Tibial artery (tissue), 4 donors: ENCODE measurements at regions not wholly inside any gene's neighbourhood (a gene's known extent, or its start where the extent isn't known, plus 50 kb on each side); places are given as distances from the start of the nearest gene placed in this dataset.

Source experiments
- DNase-seq, 2 donors: peaks; one replicate each; pipeline ENCODE4 v3.0.0-alpha.2; 2019
- H3K27ac ChIP-seq, 2 donors: fragments of 200-600 bp; sonication (generic) in 1 of 2; 1 replicate in 1 of 2; 2 replicates in 1 of 2; pipeline ENCODE4 v1.5.1; 2018 to 2019; ENCODE audit warnings: mild to moderate bottlenecking in 1 of 2
- H3K27me3 ChIP-seq, 2 donors: fragments of 200-600 bp; sonication (generic) in 1 of 2; one replicate each; pipeline versions ENCODE4 v1.5.1 to v1.6.0; 2016 to 2019
- H3K36me3 ChIP-seq, 3 donors: fragments of 200-600 bp; sonication (generic) in 2 of 3; one replicate each; pipeline ENCODE4 v1.5.1; 2016 to 2019; ENCODE audit warnings: mild to moderate bottlenecking in 2 of 3
- H3K4me1 ChIP-seq, 4 donors: fragments of 200-600 bp; sonication (generic) in 2 of 4; 1 replicate in 3 of 4; 2 replicates in 1 of 4; pipeline ENCODE4 v1.5.1; 2016 to 2019
- H3K4me3 ChIP-seq, 2 donors: fragments of 200-600 bp; sonication (generic) in 1 of 2; 1 replicate in 1 of 2; 2 replicates in 1 of 2; pipeline ENCODE4 v1.5.1; 2018 to 2019; ENCODE audit warnings: mild to moderate bottlenecking in 2 of 2
- H3K9me3 ChIP-seq, 3 donors: fragments of 200-600 bp; sonication (generic) in 1 of 3; one replicate each; pipeline ENCODE4 v1.5.1; 2016 to 2019
- intact Hi-C: fragments of 100-400 bp; cut with DNase I; formaldehyde crosslinking; loops from one replicate; pipeline ENCODE4 v1.15.0; 2023; ENCODE audit warnings: low total_unique reads
- TF ChIP-seq, protein P1 (sequence below), 2 experiments: fragments of 200-600 bp in 1 of 2; fragments of 450-650 bp in 1 of 2; IDR thresholded peaks; one replicate each; pipeline ENCODE4 v1.5.1; 2017 to 2019; ENCODE audit warnings: antibody characterized with exemption in 2 of 2, mild to moderate bottlenecking in 1 of 2, moderate library complexity in 1 of 2

GRCh38 chr5:155332618-155333017 is 319.1 kb downstream of the KIF4B start:
- no peak overlapping the region for H3K4me3 ChIP-seq

DNA sequence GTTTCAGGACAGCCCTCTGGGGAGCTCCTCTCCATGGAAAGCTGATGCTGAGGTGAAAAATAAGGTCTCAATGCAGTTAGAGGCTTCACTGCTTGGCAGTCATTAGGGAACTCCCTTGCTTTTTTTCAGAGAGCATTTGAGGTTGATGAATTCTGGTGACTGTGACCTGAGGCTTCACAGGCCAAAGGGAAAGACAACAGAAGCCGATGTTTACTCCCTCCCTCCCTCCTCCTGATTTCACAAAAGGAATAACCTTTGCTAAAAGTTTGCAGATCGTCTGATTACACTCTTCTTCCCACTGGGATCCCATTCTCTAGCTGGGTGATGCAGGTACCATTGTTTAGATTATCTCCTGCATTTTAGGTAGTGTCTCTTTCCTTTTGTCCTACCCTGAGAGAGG is 329.4 kb downstream of the KIF4B start:
- no peaks in the 10 kb centered on the region for H3K4me1 ChIP-seq
- H3K9me3 ChIP-seq, result no peaks in the 10 kb centered on the region
- H3K27ac ChIP-seq, result no peak overlapping the region
- no peaks in the 10 kb centered on the region for H3K36me3 ChIP-seq
- TF ChIP-seq, protein P1, sequence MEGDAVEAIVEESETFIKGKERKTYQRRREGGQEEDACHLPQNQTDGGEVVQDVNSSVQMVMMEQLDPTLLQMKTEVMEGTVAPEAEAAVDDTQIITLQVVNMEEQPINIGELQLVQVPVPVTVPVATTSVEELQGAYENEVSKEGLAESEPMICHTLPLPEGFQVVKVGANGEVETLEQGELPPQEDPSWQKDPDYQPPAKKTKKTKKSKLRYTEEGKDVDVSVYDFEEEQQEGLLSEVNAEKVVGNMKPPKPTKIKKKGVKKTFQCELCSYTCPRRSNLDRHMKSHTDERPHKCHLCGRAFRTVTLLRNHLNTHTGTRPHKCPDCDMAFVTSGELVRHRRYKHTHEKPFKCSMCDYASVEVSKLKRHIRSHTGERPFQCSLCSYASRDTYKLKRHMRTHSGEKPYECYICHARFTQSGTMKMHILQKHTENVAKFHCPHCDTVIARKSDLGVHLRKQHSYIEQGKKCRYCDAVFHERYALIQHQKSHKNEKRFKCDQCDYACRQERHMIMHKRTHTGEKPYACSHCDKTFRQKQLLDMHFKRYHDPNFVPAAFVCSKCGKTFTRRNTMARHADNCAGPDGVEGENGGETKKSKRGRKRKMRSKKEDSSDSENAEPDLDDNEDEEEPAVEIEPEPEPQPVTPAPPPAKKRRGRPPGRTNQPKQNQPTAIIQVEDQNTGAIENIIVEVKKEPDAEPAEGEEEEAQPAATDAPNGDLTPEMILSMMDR (IDR thresholded peaks at IDR 0.05), result no peak
- intact Hi-C loops, result no loop called here
- no peak for DNase-seq
- no peaks in the 10 kb centered on the region for H3K27me3 ChIP-seq
- no peak overlapping the region for H3K4me3 ChIP-seq

More at GRCh38 chr5:155332618-155333017, 319.1 kb downstream of the KIF4B start:
- Histone ChIP-seq H3K27ac (no peak overlapping the region), H3K27me3 (no peaks in the 10 kb centered on the region), H3K9me3 (no peaks in the 10 kb centered on the region), H3K36me3 (no peaks in the 10 kb centered on the region), H3K4me1 (no peaks in the 10 kb centered on the region)
- TF ChIP-seq, protein P1 (IDR thresholded peaks at IDR 0.05), result no peak
- intact Hi-C loops, result no loop called here
- DNase-seq, result no peak

- Histone ChIP-seq H3K4me1 (no peaks in the 10 kb centered on the region), H3K36me3 (no peaks in the 10 kb centered on the region), H3K27ac (no peak overlapping the region), H3K27me3 (no peaks in the 10 kb centered on the region), H3K9me3 (no peaks in the 10 kb centered on the region), H3K4me3 (no peak overlapping the region)
- no peak for DNase-seq
- TF ChIP-seq, protein P1 (IDR thresholded peaks at IDR 0.05), result no peak
- intact Hi-C loops, result no loop called here
Observed at GRCh38 chr5:155343468-155343867, 329.9 kb downstream of the KIF4B start.

- no peaks in the 10 kb centered on the region for H3K27me3 ChIP-seq
- no peak for DNase-seq
- no peak overlapping the region for H3K4me3 ChIP-seq
- intact Hi-C loops, result no loop called here
- TF ChIP-seq, protein P1 (IDR thresholded peaks at IDR 0.05), result no peak
- H3K36me3 ChIP-seq, result no peaks in the 10 kb centered on the region
- H3K9me3 ChIP-seq, result peaks cover 0 to 5% (median 2%) of the 10 kb centered on the region in 3 donors
- H3K4me1 ChIP-seq, result no peaks in the 10 kb centered on the region
- no peak overlapping the region for H3K27ac ChIP-seq
Observed at GRCh38 chr5:155353231-155353630, 339.7 kb downstream of the KIF4B start.

GRCh38 chr5:155366096-155366495 is 352.5 kb downstream of the KIF4B start:
- no peak overlapping the region for H3K27ac ChIP-seq
- H3K9me3 ChIP-seq, result no peaks in the 10 kb centered on the region
- no peaks in the 10 kb centered on the region for H3K4me1 ChIP-seq
- TF ChIP-seq, protein P1 (IDR thresholded peaks at IDR 0.05), result no peak
- intact Hi-C loops, result no loop called here
- no peak overlapping the region for H3K4me3 ChIP-seq
- no peak for DNase-seq
- no peaks in the 10 kb centered on the region for H3K27me3 ChIP-seq
- no peaks in the 10 kb centered on the region for H3K36me3 ChIP-seq

DNA sequence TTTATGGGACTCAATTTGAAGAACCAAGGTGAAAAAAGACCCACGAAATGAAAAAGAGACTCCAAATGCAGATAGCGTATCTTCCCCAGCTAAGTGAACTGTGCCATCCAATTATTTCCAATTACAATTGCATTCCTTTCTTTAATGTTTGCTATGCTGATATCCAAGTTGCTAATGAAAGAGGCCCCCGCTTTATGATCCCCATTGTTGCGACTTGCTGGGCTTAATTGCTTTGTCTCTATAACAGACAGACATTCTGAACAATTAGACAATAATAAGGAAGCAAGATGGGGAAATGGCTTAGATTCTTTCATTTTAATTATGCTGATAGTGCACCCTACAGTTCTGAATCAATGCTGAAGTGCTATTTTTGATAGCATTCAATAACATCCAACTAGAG is 354.3 kb downstream of the KIF4B start:
- TF ChIP-seq, protein P1 (IDR thresholded peaks at IDR 0.05), result no peak
- intact Hi-C loops, result no loop called here

More for the DNA sequence above, 354.3 kb downstream of the KIF4B start:
- H3K27me3 ChIP-seq, result no peaks in the 10 kb centered on the region
- DNase-seq, result no peak
- peaks cover 0 to 5% (median 0%) of the 10 kb centered on the region in 3 donors for H3K9me3 ChIP-seq
- no peak overlapping the region for H3K27ac ChIP-seq
- H3K36me3 ChIP-seq, result no peaks in the 10 kb centered on the region
- H3K4me1 ChIP-seq, result no peaks in the 10 kb centered on the region
- no peak overlapping the region for H3K4me3 ChIP-seq
